GM12878 (cell line): ENCODE measurements at regions not wholly inside any gene's neighbourhood (a gene's known extent, or its start where the extent isn't known, plus 50 kb on each side); places are given as distances from the start of the nearest gene placed in this dataset.

Experiments used
- CBFB ChIP-seq: IDR thresholded peaks from 2 replicates; pipeline ENCODE4 v1.6.1; 2016; ENCODE audit warnings: antibody characterized with exemption, low read depth
- TF ChIP-seq, protein P1 (sequence below), 3 experiments: IDR thresholded peaks in 2 of 3; conservative IDR thresholded peaks in 1 of 3; 2 replicates each; pipeline ENCODE4 v1.5.1; 2011; ENCODE audit warnings: low read depth in 3 of 3, low read length in 3 of 3, mild to moderate bottlenecking in 3 of 3, control low read depth in 2 of 3, moderate library complexity in 2 of 3, inconsistent platforms in 1 of 3, mixed read lengths in 1 of 3; ENCODE audit not compliant: control insufficient read depth in 2 of 3, insufficient read depth in 1 of 3; ENCODE audit errors: extremely low read depth in 1 of 3

DNA sequence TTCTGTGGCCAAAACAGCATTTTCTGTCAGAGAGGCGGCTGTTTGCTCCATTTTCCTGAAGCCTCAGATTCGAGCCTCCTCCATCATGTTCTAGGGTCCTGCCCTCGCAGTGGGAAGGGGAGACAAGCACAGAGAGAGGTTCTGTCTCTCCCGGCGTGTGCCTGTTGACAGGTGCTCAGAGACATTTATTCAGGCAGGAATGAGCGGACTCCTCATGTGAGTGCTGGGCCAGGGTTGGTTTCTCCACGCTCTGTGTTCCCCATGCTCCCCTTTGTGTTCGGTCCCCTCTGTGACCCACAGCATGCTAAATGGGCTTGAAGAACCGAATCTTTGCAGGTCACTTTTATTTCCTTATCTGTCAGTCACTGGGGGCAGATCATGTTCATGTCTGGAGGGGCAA is 374.6 kb downstream of the GLRX3 start:
- no peak for TF ChIP-seq CBFB
- TF ChIP-seq, protein P1, sequence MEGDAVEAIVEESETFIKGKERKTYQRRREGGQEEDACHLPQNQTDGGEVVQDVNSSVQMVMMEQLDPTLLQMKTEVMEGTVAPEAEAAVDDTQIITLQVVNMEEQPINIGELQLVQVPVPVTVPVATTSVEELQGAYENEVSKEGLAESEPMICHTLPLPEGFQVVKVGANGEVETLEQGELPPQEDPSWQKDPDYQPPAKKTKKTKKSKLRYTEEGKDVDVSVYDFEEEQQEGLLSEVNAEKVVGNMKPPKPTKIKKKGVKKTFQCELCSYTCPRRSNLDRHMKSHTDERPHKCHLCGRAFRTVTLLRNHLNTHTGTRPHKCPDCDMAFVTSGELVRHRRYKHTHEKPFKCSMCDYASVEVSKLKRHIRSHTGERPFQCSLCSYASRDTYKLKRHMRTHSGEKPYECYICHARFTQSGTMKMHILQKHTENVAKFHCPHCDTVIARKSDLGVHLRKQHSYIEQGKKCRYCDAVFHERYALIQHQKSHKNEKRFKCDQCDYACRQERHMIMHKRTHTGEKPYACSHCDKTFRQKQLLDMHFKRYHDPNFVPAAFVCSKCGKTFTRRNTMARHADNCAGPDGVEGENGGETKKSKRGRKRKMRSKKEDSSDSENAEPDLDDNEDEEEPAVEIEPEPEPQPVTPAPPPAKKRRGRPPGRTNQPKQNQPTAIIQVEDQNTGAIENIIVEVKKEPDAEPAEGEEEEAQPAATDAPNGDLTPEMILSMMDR (IDR thresholded peaks at IDR 0.05 in 2 of 3, conservative IDR thresholded peaks at IDR 0.05 in 1 of 3; ENCODE audit: control insufficient read depth in 2 of 3, extremely low read depth in 1 of 3, insufficient read depth in 1 of 3, low read depth in 3 of 3, low read length in 3 of 3), result no peak
